SK-N-MC (cell line): ENCODE measurements at regions not wholly inside any gene's neighbourhood (a gene's known extent, or its start where the extent isn't known, plus 50 kb on each side); places are given as distances from the start of the nearest gene placed in this dataset.
"Not testable (repeated sequence)": the region's sequence is repeated elsewhere in the genome, so short reads cannot be mapped to it uniquely, and the experiment has no call there.

ENCODE experiments used
- DNase-seq: peaks from one replicate; pipeline ENCODE4 v3.0.0-alpha.2; 2011; ENCODE audit warnings: low read depth, low spot score
- H3K27ac ChIP-seq: fragments of 200-600 bp; sonication (generic); 2 replicates; pipeline ENCODE4 v1.5.1; 2016; ENCODE audit warnings: mixed run types
- H3K36me3 ChIP-seq: fragments of 200-600 bp; sonication (generic); 2 replicates; pipeline ENCODE4 v1.6.1; 2017; ENCODE audit warnings: antibody characterized with exemption, low read length, mixed read lengths; ENCODE audit not compliant: insufficient read depth
- H3K4me3 ChIP-seq: fragments of 200-600 bp; sonication (generic); 2 replicates; pipeline ENCODE4 v1.5.1; 2016
- H3K9ac ChIP-seq: fragments of 200-600 bp; sonication (generic); 2 replicates; pipeline ENCODE4 v1.8.0; 2017; ENCODE audit warnings: mixed run types, mixed read lengths; ENCODE audit not compliant: insufficient read length
- H3K9me3 ChIP-seq: fragments of 200-600 bp; sonication (generic); 2 replicates; pipeline ENCODE4 v1.6.1; 2017; ENCODE audit warnings: low read depth, mild to moderate bottlenecking, antibody characterized with exemption, low read length, moderate library complexity, mixed read lengths
- EZH2 ChIP-seq: fragments of 200-600 bp; sonication (generic); IDR thresholded peaks from one replicate; pipeline ENCODE4 v1.6.1; 2017; ENCODE audit warnings: antibody characterized with exemption
- FOXP2 ChIP-seq: optimal IDR thresholded peaks from 2 replicates; pipeline ENCODE3; 2011; ENCODE audit warnings: mild to moderate bottlenecking, moderate library complexity; ENCODE audit not compliant: insufficient read depth; ENCODE audit errors: extremely low read length, control extremely low read depth
- POLR2AphosphoS5 ChIP-seq: IDR thresholded peaks from 2 replicates; pipeline ENCODE4 v1.6.1; 2012; ENCODE audit warnings: mild to moderate bottlenecking, low read depth, low read length, borderline replicate concordance

DNA sequence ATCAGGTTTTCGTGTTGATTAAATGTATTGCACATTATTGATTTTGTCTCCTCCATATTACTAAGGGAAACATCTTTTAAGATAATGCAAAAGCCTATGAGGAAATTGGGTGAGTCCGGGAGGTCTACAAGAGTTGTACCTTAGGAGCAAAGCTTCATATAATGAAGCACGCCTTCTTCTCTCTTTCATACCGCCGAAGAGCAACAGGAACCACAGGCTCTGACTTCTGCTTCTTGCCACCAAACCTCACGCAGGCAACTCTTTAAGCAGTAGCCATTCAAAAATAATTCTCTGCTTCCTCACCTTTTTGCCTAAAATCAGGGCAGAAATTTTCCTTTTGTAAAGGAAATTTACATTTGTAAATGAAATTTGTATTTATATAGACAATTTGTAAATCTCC, 139.6 kb downstream of the SPRY1 start:
- DNase-seq: no peak
- H3K9ac ChIP-seq: no peak overlapping the region
- H3K4me3 ChIP-seq: no peak overlapping the region
- H3K36me3 ChIP-seq: no peaks in the 10 kb centered on the region
- no peaks in the 10 kb centered on the region; the same call in 1 of the 2 replicates for H3K9me3 ChIP-seq
- TF ChIP-seq POLR2AphosphoS5 (no peak), FOXP2 (no peak), EZH2 (no peak)
- H3K27ac ChIP-seq: no peak overlapping the region

DNA sequence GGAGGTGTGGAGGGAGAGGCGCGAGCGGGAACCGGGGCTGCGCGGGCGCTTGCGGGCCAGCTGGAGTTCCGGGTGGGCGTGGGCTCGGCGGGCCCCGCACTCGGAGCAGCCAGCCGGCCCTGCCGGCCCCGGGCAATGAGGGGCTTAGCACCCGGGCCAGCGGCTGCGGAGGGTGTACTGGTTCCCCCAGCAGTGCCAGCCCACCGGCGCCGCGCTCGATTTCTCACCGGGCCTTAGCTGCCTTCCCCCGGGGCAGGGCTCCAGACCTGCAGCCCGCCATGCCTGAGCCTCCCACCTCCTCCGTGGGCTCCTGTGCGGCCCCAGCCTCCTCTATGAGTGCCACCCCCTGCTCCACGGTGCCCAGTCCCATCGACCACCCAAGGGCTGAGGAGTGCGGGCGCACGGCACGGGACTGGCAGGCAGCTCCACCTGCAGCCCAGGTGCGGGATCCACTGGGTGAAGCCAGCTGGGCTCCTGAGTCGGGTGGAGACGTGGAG, 141.4 kb downstream of the SPRY1 start:
- H3K4me3 ChIP-seq, H3K9ac ChIP-seq, H3K36me3 ChIP-seq, DNase-seq, H3K27ac ChIP-seq, H3K9me3 ChIP-seq: not testable (repeated sequence)

GRCh38 chr4:123545667-123546572, 149.3 kb downstream of the SPRY1 start:
- DNase-seq: no peak
- H3K9ac ChIP-seq: no peak overlapping the region

GRCh38 chr4:123546573-123547060, 150.0 kb downstream of the SPRY1 start:
- TF ChIP-seq FOXP2 (no peak), POLR2AphosphoS5 (no peak), EZH2 (no peak)

More at GRCh38 chr4:123545667-123546572, 149.3 kb downstream of the SPRY1 start:
- H3K9me3 ChIP-seq: no peaks in the 10 kb centered on the region
- H3K27ac ChIP-seq: no peak overlapping the region
- H3K36me3 ChIP-seq: no peaks in the 10 kb centered on the region
- no peak overlapping the region for H3K4me3 ChIP-seq
- TF ChIP-seq EZH2 (no peak), FOXP2 (no peak), POLR2AphosphoS5 (no peak)

GRCh38 chr4:123547216-123548165, 150.9 kb downstream of the SPRY1 start:
- Histone ChIP-seq H3K9ac (no peak overlapping the region), H3K36me3 (no peaks in the 10 kb centered on the region), H3K4me3 (no peak overlapping the region), H3K27ac (no peak overlapping the region), H3K9me3 (no peaks in the 10 kb centered on the region)
- no peak for DNase-seq
- TF ChIP-seq EZH2 (no peak), FOXP2 (no peak), POLR2AphosphoS5 (no peak)

More at GRCh38 chr4:123546573-123547060, 150.0 kb downstream of the SPRY1 start:
- no peak overlapping the region for H3K27ac ChIP-seq
- no peak overlapping the region for H3K9ac ChIP-seq
- H3K36me3 ChIP-seq: no peaks in the 10 kb centered on the region
- no peak overlapping the region for H3K4me3 ChIP-seq
- no peak for DNase-seq
- no peaks in the 10 kb centered on the region for H3K9me3 ChIP-seq

GRCh38 chr4:123553279-123553678, 156.7 kb downstream of the SPRY1 start:
- Histone ChIP-seq H3K9ac (no peak overlapping the region), H3K9me3 (no peaks in the 10 kb centered on the region), H3K27ac (no peak overlapping the region), H3K36me3 (no peaks in the 10 kb centered on the region), H3K4me3 (no peak overlapping the region)
- DNase-seq: no peak
- TF ChIP-seq FOXP2 (no peak), EZH2 (no peak), POLR2AphosphoS5 (no peak)

DNA sequence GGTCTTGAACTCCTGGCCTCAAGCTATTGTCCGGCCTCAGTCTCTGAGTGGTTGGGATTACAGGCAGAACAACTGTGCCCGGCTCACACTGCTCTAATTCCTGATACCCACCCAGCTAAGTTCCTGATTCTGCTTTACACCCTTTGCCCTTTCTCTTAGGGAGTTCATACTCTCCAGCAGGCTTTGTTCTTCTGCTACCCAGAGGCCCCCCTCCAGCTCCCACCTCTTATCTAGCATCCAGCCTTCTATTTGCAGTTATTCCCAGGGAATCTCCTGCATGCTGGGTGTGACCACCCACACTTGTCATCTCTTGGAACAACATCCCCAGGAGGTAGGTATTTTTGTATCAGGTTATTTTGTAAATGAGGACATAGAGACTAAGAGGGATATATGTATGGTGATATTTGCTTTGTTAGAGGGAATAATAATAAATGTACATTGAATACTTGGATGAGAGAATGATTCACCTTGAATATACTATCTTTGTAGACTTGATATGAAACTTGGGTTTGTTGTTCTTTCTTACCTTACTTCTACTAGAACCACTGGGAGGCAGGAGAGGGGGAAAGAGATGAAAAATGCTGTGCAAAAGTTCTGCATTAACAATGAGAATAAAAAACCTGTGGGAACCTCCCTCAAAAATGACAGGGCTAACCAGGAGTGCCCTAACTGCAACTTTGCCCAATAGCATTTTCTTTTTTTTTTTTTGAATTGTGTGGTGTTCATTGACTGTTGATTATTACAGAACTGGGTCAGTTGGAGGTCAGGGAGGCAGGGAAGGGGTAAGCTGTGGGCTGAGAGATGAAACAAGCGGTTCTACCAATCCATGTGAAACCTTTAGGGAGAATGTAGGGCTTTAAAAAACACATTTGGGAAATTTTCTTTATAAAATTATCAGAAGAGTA, 157.4 kb downstream of the SPRY1 start:
- DNase-seq: no peak
- no peak overlapping the region for H3K9ac ChIP-seq

More for the DNA sequence above, 157.4 kb downstream of the SPRY1 start:
- H3K9me3 ChIP-seq: no peaks in the 10 kb centered on the region
- TF ChIP-seq POLR2AphosphoS5: no peak
- TF ChIP-seq FOXP2: no peak
- no peak for TF ChIP-seq EZH2
- H3K36me3 ChIP-seq: no peaks in the 10 kb centered on the region
- H3K4me3 ChIP-seq: no peak overlapping the region
- H3K27ac ChIP-seq: no peak overlapping the region
